Mononuclear cell (primary cell): ENCODE measurements at regions not wholly inside any gene's neighbourhood (a gene's known extent, or its start where the extent isn't known, plus 50 kb on each side); places are given as distances from the start of the nearest gene placed in this dataset.
"Not testable (repeated sequence)": the region's sequence is repeated elsewhere in the genome, so short reads cannot be mapped to it uniquely, and the experiment has no call there.

Experiments
- H3K27me3 ChIP-seq: 2 replicates; pipeline ENCODE4 v1.6.0; 2011; ENCODE audit warnings: low read length, control low read depth; ENCODE audit not compliant: insufficient read depth
- H3K4me1 ChIP-seq: 2 replicates; pipeline ENCODE4 v1.5.1; 2011; ENCODE audit warnings: mild to moderate bottlenecking, low read length, control low read depth; ENCODE audit not compliant: insufficient read depth
- H3K4me3 ChIP-seq: 2 replicates; pipeline ENCODE4 v1.5.1; 2011; ENCODE audit warnings: mild to moderate bottlenecking, low read length, moderate library complexity
- H3K9me3 ChIP-seq: 2 replicates; pipeline ENCODE4 v1.5.1; 2011; ENCODE audit warnings: low read depth, mild to moderate bottlenecking, control low read depth, low read length

DNA sequence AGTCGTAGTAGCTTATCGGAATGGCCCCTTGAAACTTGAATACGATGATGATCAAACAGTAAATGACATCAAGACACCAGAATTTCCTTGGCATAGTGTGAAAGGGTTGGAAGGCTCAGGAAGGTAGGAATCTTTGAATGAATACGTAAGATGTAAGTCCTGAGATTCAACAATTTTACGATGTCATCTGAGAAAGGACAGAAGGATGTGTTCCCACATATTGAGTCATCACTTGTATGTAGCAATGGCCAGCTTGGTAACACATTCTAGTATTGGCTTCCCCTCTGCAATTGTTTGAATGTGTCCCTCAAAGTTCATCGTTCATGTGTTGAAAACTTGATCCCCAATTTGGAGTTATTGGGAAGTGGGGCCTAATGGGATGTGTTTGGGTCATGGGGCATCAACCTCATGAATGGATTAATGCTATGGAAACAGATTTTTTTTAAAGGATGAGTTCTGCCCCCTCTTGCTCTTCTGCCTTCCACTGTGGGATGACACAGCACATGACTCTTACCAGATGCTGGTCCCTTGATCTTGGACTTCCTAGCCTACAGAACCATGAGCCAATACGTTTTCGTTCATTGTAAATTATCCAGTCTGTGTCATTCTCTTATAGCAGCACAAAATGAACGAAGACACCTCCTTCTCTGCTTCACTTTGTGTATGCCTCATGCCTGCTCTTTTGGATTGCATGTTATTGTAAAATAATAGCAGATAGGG lies 284.6 kb downstream of the BCAT1 start:
- no peaks in the 10 kb centered on the region for H3K27me3 ChIP-seq
- H3K4me3 ChIP-seq: no peak overlapping the region
- no peaks in the 10 kb centered on the region for H3K9me3 ChIP-seq
- H3K4me1 ChIP-seq: peaks cover 21% of the 10 kb centered on the region

DNA sequence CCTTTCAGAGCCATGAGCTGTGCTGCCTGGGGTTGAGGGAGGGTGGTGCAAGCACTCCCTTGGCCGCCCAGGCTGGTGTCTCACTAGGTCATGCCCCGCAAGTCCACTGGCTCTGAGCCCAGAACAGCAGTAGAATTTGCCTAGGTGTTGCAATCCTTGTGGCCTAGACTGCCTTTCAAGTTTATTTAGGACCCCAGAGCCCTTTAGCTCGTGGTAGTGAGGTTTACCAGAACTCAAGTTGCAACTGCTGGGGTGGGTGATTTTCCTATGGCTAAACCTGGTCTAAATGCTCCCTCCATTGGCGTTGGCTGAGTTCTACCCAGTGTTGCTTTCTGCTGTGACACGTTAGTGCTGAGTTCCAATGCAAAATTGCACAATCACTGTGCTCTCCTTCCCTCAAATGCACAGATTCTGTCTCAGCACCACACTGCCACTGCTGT lies 287.2 kb downstream of the BCAT1 start:
- H3K27me3 ChIP-seq: no peaks in the 10 kb centered on the region
- no peak overlapping the region for H3K4me3 ChIP-seq
- H3K9me3 ChIP-seq: no peaks in the 10 kb centered on the region
- peaks cover 21% of the 10 kb centered on the region for H3K4me1 ChIP-seq

- Histone ChIP-seq H3K27me3 (no peaks in the 10 kb centered on the region), H3K4me3 (no peak overlapping the region), H3K9me3 (no peaks in the 10 kb centered on the region), H3K4me1 (peaks cover 17% of the 10 kb centered on the region)
These were observed 289.9 kb downstream of the BCAT1 start for GRCh38 chr12:24659016-24659415.

DNA sequence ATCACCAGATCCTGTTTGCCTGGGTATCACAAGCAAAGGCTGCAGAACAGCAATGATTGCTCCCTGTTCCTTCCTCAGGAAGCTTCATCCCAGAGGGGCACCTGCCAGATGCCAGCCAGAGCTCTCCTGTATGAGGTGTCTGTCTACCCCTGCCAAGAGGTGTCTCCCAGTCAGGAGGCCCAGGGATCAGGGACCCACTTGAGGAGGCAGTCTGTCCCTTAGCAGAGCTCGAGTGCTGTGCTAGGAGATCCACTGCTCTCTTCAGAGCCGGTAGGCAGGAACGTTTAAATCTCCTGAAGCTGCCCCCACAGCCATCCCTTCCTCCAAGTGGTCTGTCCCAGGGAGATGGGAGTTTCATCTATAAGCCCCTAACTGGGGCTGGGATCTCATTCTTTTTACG lies 294.6 kb downstream of the BCAT1 start:
- not testable (repeated sequence) for H3K27me3 ChIP-seq, H3K4me3 ChIP-seq, H3K4me1 ChIP-seq, H3K9me3 ChIP-seq

DNA sequence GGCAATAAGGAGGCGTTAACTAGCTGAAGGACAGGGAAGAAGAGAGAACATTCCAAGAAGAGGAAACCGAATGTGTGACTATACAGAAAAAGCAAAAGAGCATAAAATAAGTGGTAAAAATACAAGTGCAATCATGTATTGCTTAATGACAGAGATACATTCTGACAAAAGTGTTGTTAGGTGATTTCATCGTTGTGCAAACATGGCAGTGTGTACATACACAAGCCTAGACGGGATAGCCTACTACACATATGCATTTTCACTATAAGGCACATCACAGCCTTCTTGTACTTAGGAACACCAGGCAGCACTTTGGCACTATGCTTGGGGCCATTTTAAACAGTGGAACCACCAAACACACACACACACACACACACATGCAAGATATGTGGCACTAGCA lies 299.3 kb downstream of the BCAT1 start:
- no peaks in the 10 kb centered on the region for H3K27me3 ChIP-seq
- no peaks in the 10 kb centered on the region for H3K4me1 ChIP-seq
- H3K4me3 ChIP-seq: no peak overlapping the region
- H3K9me3 ChIP-seq: no peaks in the 10 kb centered on the region

- Histone ChIP-seq H3K9me3 (no peaks in the 10 kb centered on the region), H3K4me1 (no peaks in the 10 kb centered on the region), H3K27me3 (no peaks in the 10 kb centered on the region), H3K4me3 (no peak overlapping the region)
These were observed 299.7 kb downstream of the BCAT1 start for GRCh38 chr12:24649209-24649608.

GRCh38 chr12:24645254-24645653 lies 303.6 kb downstream of the BCAT1 start:
- Histone ChIP-seq H3K4me3 (no peak overlapping the region), H3K4me1 (no peaks in the 10 kb centered on the region), H3K9me3 (no peaks in the 10 kb centered on the region), H3K27me3 (no peaks in the 10 kb centered on the region)

DNA sequence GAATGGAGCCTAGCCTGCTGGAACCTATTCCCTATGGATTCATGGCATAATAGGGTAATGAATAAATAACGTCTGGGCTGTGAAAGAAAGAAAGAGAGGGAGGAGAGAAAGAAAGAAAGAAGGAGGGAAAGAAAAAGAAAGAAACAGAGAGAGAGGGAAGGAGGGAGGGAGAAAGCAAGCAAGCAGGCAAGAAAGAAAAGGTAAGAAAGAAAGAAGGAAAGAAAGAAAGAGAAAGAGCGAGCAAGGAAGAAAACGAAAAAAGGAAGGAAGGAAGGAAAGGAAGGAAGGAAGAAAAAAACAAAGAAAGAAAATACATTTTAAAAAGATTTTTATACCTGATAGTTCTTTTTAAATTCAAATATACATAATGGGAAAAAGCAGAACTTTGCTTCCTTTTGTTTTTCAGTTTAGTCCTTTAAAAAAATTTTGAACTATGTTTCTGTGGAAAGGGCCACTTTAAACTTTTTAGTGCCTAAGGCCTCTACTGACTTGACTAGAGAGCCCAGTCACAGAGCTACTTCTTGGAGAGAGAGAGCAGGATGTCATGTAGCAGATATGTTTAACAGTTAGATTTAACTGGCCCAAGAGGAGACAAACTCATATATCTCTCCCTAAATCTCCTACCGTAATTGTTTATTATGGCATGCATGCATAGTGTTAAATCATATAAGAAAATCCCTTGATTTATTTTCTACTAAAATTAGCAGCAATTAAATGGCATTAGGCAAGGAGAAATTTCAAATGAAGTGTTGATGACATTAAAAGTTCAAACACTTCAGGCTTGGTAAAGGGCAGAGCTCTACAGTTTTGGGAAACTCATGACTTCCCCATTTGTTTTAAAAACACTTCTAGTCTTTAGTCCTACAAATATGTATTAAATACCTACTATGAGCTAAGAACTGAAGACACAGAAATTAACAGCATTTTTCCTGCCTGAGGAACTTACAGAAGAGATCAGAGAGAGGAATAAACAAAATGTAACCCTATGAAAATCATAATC lies 305.5 kb downstream of the BCAT1 start:
- no peak overlapping the region for H3K4me3 ChIP-seq
- H3K9me3 ChIP-seq: no peaks in the 10 kb centered on the region
- no peaks in the 10 kb centered on the region for H3K27me3 ChIP-seq
- H3K4me1 ChIP-seq: no peaks in the 10 kb centered on the region

DNA sequence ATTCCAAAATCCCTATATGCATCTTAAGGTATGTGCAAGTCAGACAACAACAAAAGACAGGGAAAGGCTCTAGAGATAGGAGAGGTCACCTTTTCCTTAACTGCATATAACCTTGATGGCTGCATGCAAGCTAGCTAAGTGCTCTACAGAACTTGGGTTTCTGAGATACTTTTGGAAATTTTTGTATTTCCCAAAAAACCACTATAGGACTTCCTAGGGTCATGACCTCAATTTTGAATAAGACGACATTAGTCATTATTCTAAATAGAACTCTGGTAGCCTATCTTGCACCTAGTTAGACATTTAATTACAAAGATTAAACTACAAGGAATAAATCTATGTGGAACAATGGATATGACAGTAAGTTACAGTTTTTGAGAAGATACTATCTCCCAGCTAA lies 309.3 kb downstream of the BCAT1 start:
- Histone ChIP-seq H3K9me3 (no peaks in the 10 kb centered on the region), H3K4me3 (no peak overlapping the region), H3K4me1 (no peaks in the 10 kb centered on the region), H3K27me3 (no peaks in the 10 kb centered on the region)

GRCh38 chr12:24632466-24632865 lies 316.4 kb downstream of the BCAT1 start:
- Histone ChIP-seq H3K4me1 (no peaks in the 10 kb centered on the region), H3K27me3 (no peaks in the 10 kb centered on the region), H3K4me3 (no peak overlapping the region), H3K9me3 (no peaks in the 10 kb centered on the region)

GRCh38 chr12:24631676-24632426 lies 317.1 kb downstream of the BCAT1 start:
- Histone ChIP-seq H3K27me3 (no peaks in the 10 kb centered on the region), H3K9me3 (no peaks in the 10 kb centered on the region), H3K4me1 (no peaks in the 10 kb centered on the region), H3K4me3 (no peak overlapping the region)

GRCh38 chr12:24630856-24631255 lies 318.0 kb downstream of the BCAT1 start:
- Histone ChIP-seq H3K4me1 (no peaks in the 10 kb centered on the region), H3K9me3 (no peaks in the 10 kb centered on the region), H3K27me3 (no peaks in the 10 kb centered on the region), H3K4me3 (no peak overlapping the region)

DNA sequence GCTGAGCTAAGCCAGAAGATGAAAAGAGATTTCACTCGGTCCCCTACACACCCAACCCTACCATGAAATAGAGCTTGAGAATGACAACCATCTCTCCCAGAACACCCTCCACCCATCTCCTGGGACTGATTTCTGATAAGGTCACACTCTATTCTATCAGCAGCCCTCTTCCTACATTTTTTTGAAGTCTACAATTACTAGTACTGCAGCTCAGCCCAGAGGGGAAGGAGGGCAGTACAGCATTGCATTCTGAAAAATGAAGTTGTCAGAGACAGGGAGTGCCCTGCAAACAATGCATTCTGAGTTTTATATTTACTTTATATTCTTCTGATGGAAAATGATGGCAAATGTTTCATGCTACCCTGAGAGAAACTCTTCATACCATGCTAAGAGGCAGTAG lies 318.5 kb downstream of the BCAT1 start:
- H3K4me1 ChIP-seq: no peaks in the 10 kb centered on the region
- H3K27me3 ChIP-seq: no peaks in the 10 kb centered on the region
- no peak overlapping the region for H3K4me3 ChIP-seq
- H3K9me3 ChIP-seq: no peaks in the 10 kb centered on the region

- Histone ChIP-seq H3K4me3 (no peak overlapping the region), H3K27me3 (no peaks in the 10 kb centered on the region), H3K9me3 (no peaks in the 10 kb centered on the region), H3K4me1 (no peaks in the 10 kb centered on the region)
These were observed 323.8 kb downstream of the BCAT1 start for GRCh38 chr12:24625103-24625502.

- not testable (repeated sequence) for H3K4me3 ChIP-seq, H3K4me1 ChIP-seq, H3K9me3 ChIP-seq, H3K27me3 ChIP-seq
These were observed 328.9 kb downstream of the BCAT1 start for GRCh38 chr12:24619954-24620353.
